IMR-90 (cell line): ENCODE measurements at regions not wholly inside any gene's neighbourhood (a gene's known extent, or its start where the extent isn't known, plus 50 kb on each side); places are given as distances from the start of the nearest gene placed in this dataset.

Experiments
- ATAC-seq: fragments of 200-7000 bp; cut with Tn5 transposase; 2 replicates; pipeline ENCODE4 v1.9.1; 2020; ENCODE audit warnings: low read depth, mild to moderate bottlenecking, moderate library complexity
- BruUV-seq: library from RNA; stranded (reverse); fragments of 400-500 nt; replicated peaks from 2 replicates; lab custom pipeline; 2021; lab: Mats Ljungman, UMichigan
- CTCF ChIA-PET: fragments of 300-600 bp; formaldehyde crosslinking; extraction: SDS; loops from one replicate; lab custom pipeline; 2021; ENCODE audit warnings: antibody characterized with exemption; lab: Yijun Ruan, JAX
- POLR2A ChIA-PET: fragments of 300-600 bp; sonication (Branson Sonifier 250); formaldehyde crosslinking; loops from one replicate; lab custom pipeline; 2022; ENCODE audit warnings: antibody characterized with exemption; ENCODE audit not compliant: unreplicated experiment; lab: Charles Lee
- DNase-seq: peaks from one replicate; pipeline ENCODE4 v3.0.0; 2013
- H2AFZ ChIP-seq: replicated peaks from 2 replicates; pipeline ENCODE3; 2013; ENCODE audit warnings: low read length, mild to moderate bottlenecking; ENCODE audit not compliant: poor library complexity
- H2AK5ac ChIP-seq: 2 replicates; pipeline ENCODE4 v1.6.1; 2013; ENCODE audit warnings: low read depth, low read length, inconsistent platforms
- H2AK9ac ChIP-seq: replicated peaks from 2 replicates; pipeline ENCODE3; 2013; ENCODE audit warnings: mild to moderate bottlenecking, low read depth, low read length, moderate library complexity; ENCODE audit not compliant: poor library complexity
- H2BK120ac ChIP-seq: 2 replicates; pipeline ENCODE4 v1.6.1; 2013; ENCODE audit warnings: low read depth, low read length, inconsistent platforms
- H2BK15ac ChIP-seq: 3 replicates; pipeline ENCODE4 v1.6.1; 2013; ENCODE audit warnings: low read depth, low read length, inconsistent platforms
- H2BK20ac ChIP-seq: 2 replicates; pipeline ENCODE4 v1.6.1; 2013; ENCODE audit warnings: low read depth, mild to moderate bottlenecking, inconsistent platforms, low read length, moderate library complexity
- H2BK5ac ChIP-seq: 2 replicates; pipeline ENCODE4 v1.6.1; 2013; ENCODE audit warnings: mild to moderate bottlenecking, low read depth, low read length, inconsistent platforms; ENCODE audit not compliant: poor library complexity, severe bottlenecking
- H3K14ac ChIP-seq: replicated peaks from 2 replicates; pipeline ENCODE4 v1.6.1; 2013; ENCODE audit warnings: low read depth, low read length, inconsistent platforms
- H3K18ac ChIP-seq: 2 replicates; pipeline ENCODE4 v1.6.1; 2013; ENCODE audit warnings: low read depth, low read length, control low read depth
- H3K23ac ChIP-seq: 2 replicates; pipeline ENCODE4 v1.6.1; 2013; ENCODE audit warnings: low read depth, low read length, inconsistent platforms
- H3K27ac ChIP-seq: 2 replicates; pipeline ENCODE4 v1.5.1; 2013; ENCODE audit warnings: mild to moderate bottlenecking, control low read depth, low read length; ENCODE audit not compliant: insufficient read depth
- H3K27me3 ChIP-seq: 2 replicates; pipeline ENCODE4 v1.6.1; 2013; ENCODE audit warnings: low read length; ENCODE audit not compliant: control insufficient read depth, insufficient read depth
- H3K36me3 ChIP-seq: 2 replicates; pipeline ENCODE4 v1.6.1; 2013; ENCODE audit warnings: low read length, mixed read lengths; ENCODE audit not compliant: control insufficient read depth, insufficient read depth
- H3K4ac ChIP-seq: 2 replicates; pipeline ENCODE4 v1.6.1; 2013; ENCODE audit warnings: low read depth, low read length, inconsistent platforms
- H3K4me1 ChIP-seq: 2 replicates; pipeline ENCODE4 v1.6.1; 2013; ENCODE audit warnings: low read length, mixed read lengths; ENCODE audit not compliant: control insufficient read depth, insufficient read depth
- H3K4me2 ChIP-seq: 2 replicates; pipeline ENCODE4 v1.6.1; 2013; ENCODE audit warnings: low read depth, mild to moderate bottlenecking, control low read depth, low read length, moderate library complexity
- H3K4me3 ChIP-seq: 2 replicates; pipeline ENCODE4 v1.5.1; 2013; ENCODE audit warnings: low read depth, mild to moderate bottlenecking, control low read depth, low read length, moderate library complexity; ENCODE audit not compliant: insufficient read depth
- H3K56ac ChIP-seq: 2 replicates; pipeline ENCODE4 v1.6.1; 2013; ENCODE audit warnings: low read length, inconsistent platforms; ENCODE audit not compliant: insufficient read depth; ENCODE audit errors: extremely low read depth
- H3K79me1 ChIP-seq, 2 experiments: 2 replicates each; pipeline ENCODE4 v1.6.1; 2013; ENCODE audit warnings: low read length in 2 of 2, inconsistent platforms in 1 of 2, low read depth in 1 of 2
- H3K9ac ChIP-seq: 2 replicates; pipeline ENCODE4 v1.6.1; 2013; ENCODE audit warnings: low read depth, low read length, control low read depth
- H3K9me1 ChIP-seq: 2 replicates; pipeline ENCODE4 v1.6.1; 2013; ENCODE audit warnings: low read length, inconsistent platforms; ENCODE audit not compliant: insufficient read depth
- H3K9me3 ChIP-seq: 2 replicates; pipeline ENCODE4 v1.6.1; 2013; ENCODE audit warnings: low read length; ENCODE audit not compliant: control insufficient read depth, insufficient read depth
- H4K20me1 ChIP-seq: 2 replicates; pipeline ENCODE4 v1.6.1; 2013; ENCODE audit warnings: low read length, inconsistent platforms; ENCODE audit not compliant: insufficient read depth
- H4K5ac ChIP-seq: 2 replicates; pipeline ENCODE4 v1.6.1; 2013; ENCODE audit warnings: mild to moderate bottlenecking, low read depth, low read length, control low read depth
- H4K8ac ChIP-seq, 2 experiments: 2 replicates each; pipeline ENCODE4 v1.6.1; 2013; ENCODE audit warnings: low read depth in 2 of 2, low read length in 2 of 2, control low read depth in 1 of 2, inconsistent platforms in 1 of 2
- H4K91ac ChIP-seq: 2 replicates; pipeline ENCODE4 v1.6.1; 2013; ENCODE audit warnings: low read depth, low read length, inconsistent platforms; ENCODE audit not compliant: insufficient read depth
- BHLHE40 ChIP-seq: fragments of 150-350 bp; IDR thresholded peaks from 2 replicates; pipeline ENCODE4 v1.6.1; 2016; ENCODE audit warnings: mild to moderate bottlenecking, low read depth, low read length
- CEBPB ChIP-seq: IDR thresholded peaks from 2 replicates; pipeline ENCODE4 v1.6.1; 2012; ENCODE audit warnings: low read depth, low read length, improper control_type of control experiment
- CHD1 ChIP-seq: IDR thresholded peaks from 2 replicates; pipeline ENCODE4 v1.6.1; 2012; ENCODE audit warnings: low read depth, low read length, improper control_type of control experiment
- CTCF ChIP-seq: conservative IDR thresholded peaks from 2 replicates; pipeline ENCODE4 v1.5.1; 2012; ENCODE audit warnings: mild to moderate bottlenecking, low read depth, low read length, improper control_type of control experiment
- FOS ChIP-seq: fragments of 150-350 bp; IDR thresholded peaks from 2 replicates; pipeline ENCODE4 v1.6.1; 2016; ENCODE audit warnings: low read depth, low read length
- MAFK ChIP-seq: IDR thresholded peaks from 2 replicates; pipeline ENCODE4 v1.6.1; 2012; ENCODE audit warnings: low read depth, low read length, improper control_type of control experiment
- MAZ ChIP-seq: IDR thresholded peaks from 2 replicates; pipeline ENCODE4 v1.6.1; 2012; ENCODE audit warnings: low read depth, mild to moderate bottlenecking, low read length, improper control_type of control experiment, moderate library complexity, borderline replicate concordance
- MXI1 ChIP-seq: IDR thresholded peaks from 2 replicates; pipeline ENCODE4 v1.6.1; 2012; ENCODE audit warnings: low read depth, mild to moderate bottlenecking, low read length, moderate library complexity, borderline replicate concordance
- NFE2L2 ChIP-seq: fragments of 150-350 bp; IDR thresholded peaks from 2 replicates; pipeline ENCODE4 v1.6.1; 2016; ENCODE audit warnings: low read depth, mild to moderate bottlenecking, low read length
- POLR2A ChIP-seq: IDR thresholded peaks from 2 replicates; pipeline ENCODE4 v1.6.1; 2012; ENCODE audit warnings: mild to moderate bottlenecking, low read depth, low read length
- RAD21 ChIP-seq: IDR thresholded peaks from 2 replicates; pipeline ENCODE4 v1.6.1; 2012; ENCODE audit warnings: low read length, improper control_type of control experiment
- RCOR1 ChIP-seq: IDR thresholded peaks from 2 replicates; pipeline ENCODE4 v1.6.1; 2012; ENCODE audit warnings: mild to moderate bottlenecking, low read length, improper control_type of control experiment; ENCODE audit not compliant: insufficient replicate concordance
- RFX5 ChIP-seq: IDR thresholded peaks from 2 replicates; pipeline ENCODE4 v1.8.0; 2012; ENCODE audit warnings: low read depth, mild to moderate bottlenecking, low read length, moderate library complexity
- SMC3 ChIP-seq: fragments of 150-350 bp; IDR thresholded peaks from 2 replicates; pipeline ENCODE4 v1.6.1; 2016; ENCODE audit warnings: low read depth, mild to moderate bottlenecking, antibody characterized with exemption, low read length, moderate library complexity
- WGBS, 2 experiments: methylation state at CpG; one replicate each; pipeline versions ENCODE4 v1.1.5 to v1.1.7; 2013; ENCODE audit warnings: missing lambda C conversion rate in 2 of 2; ENCODE audit not compliant: insufficient read length in 1 of 2; ENCODE audit errors: extremely low coverage in 2 of 2; 5-methylcytosine and 5-hydroxymethylcytosine counted together
- dilution Hi-C: fragments of 300-500 bp; cut with HindIII; formaldehyde crosslinking; loops from one replicate; pipeline ENCODE4 v1.14.3; 2018; ENCODE audit warnings: low sequenced_read_pairs; ENCODE audit not compliant: unreplicated experiment
- in situ Hi-C: fragments of 300-500 bp; cut with MboI; formaldehyde crosslinking; loops from 3 replicates; pipeline ENCODE4 v1.14.3; 2019; ENCODE audit warnings: low sequenced_read_pairs, inconsistent platforms, mixed read lengths
- intact Hi-C: fragments of 100-400 bp; cut with micrococcal nuclease; formaldehyde crosslinking; loops from 2 replicates; pipeline ENCODE4 v1.10.0; 2022
- TF ChIP-seq, protein P1 (sequence below): fragments of 150-350 bp; IDR thresholded peaks from 2 replicates; pipeline ENCODE4 v1.6.1; 2016; ENCODE audit warnings: low read depth, mild to moderate bottlenecking, low read length, moderate library complexity, borderline replicate concordance
- TF ChIP-seq, protein P2 (sequence below): fragments of 150-350 bp; IDR thresholded peaks from 2 replicates; pipeline ENCODE4 v1.6.1; 2017; ENCODE audit warnings: mild to moderate bottlenecking, antibody characterized with exemption, low read length, low read depth

GRCh38 chr7:13009517-13009916 lies 322.1 kb downstream of the ARL4A start:
- intact Hi-C loops: no loop called here
- CTCF ChIA-PET: interaction anchor here (0.6 kb wide), 1 partner anchor 1149 kb away, joined by 3 read pairs; no protein-coding TSS in a partner anchor
- no TSS peak for BruUV-seq

More at GRCh38 chr7:13009517-13009916, 322.1 kb downstream of the ARL4A start:
- H3K14ac ChIP-seq: no peak overlapping the region
- H3K23ac ChIP-seq: no peak overlapping the region
- in situ Hi-C loops: no loop called here
- no peak overlapping the region for H4K8ac ChIP-seq
- no peak overlapping the region for H3K27ac ChIP-seq
- no peaks in the 10 kb centered on the region; the same call in 1 of the 2 replicates for H3K27me3 ChIP-seq
- no peak overlapping the region for H2AK5ac ChIP-seq
- ATAC-seq: no peak
- WGBS, 2 experiments: no CpG with 5 or more reads among the region's 3 CpGs
- H3K4me3 ChIP-seq: no peak overlapping the region
- no peak overlapping the region for H3K9ac ChIP-seq
- H3K4me1 ChIP-seq: no peaks in the 10 kb centered on the region
- H2BK20ac ChIP-seq: no peak overlapping the region
- no peak overlapping the region for H2BK120ac ChIP-seq
- H4K91ac ChIP-seq: no peak overlapping the region
- H3K4ac ChIP-seq: no peak overlapping the region
- no peaks in the 10 kb centered on the region for H3K9me3 ChIP-seq
- H4K5ac ChIP-seq: no peak overlapping the region
- dilution Hi-C loops: no loop called here
- H4K20me1 ChIP-seq: no peaks in the 10 kb centered on the region
- no peak for TF ChIP-seq CTCF
- no peak for TF ChIP-seq RCOR1
- no peak for TF ChIP-seq SMC3
- no peak for TF ChIP-seq MAZ
- no peak for TF ChIP-seq BHLHE40
- no peak for TF ChIP-seq POLR2A
- TF ChIP-seq CEBPB: no peak
- TF ChIP-seq RFX5: no peak
- TF ChIP-seq, protein P1, sequence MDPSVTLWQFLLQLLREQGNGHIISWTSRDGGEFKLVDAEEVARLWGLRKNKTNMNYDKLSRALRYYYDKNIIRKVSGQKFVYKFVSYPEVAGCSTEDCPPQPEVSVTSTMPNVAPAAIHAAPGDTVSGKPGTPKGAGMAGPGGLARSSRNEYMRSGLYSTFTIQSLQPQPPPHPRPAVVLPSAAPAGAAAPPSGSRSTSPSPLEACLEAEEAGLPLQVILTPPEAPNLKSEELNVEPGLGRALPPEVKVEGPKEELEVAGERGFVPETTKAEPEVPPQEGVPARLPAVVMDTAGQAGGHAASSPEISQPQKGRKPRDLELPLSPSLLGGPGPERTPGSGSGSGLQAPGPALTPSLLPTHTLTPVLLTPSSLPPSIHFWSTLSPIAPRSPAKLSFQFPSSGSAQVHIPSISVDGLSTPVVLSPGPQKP: no peak
- TF ChIP-seq CHD1: no peak
- no peak for TF ChIP-seq RAD21
- no peak for TF ChIP-seq MAFK
- no peak for TF ChIP-seq FOS
- TF ChIP-seq NFE2L2: no peak
- TF ChIP-seq, protein P2, sequence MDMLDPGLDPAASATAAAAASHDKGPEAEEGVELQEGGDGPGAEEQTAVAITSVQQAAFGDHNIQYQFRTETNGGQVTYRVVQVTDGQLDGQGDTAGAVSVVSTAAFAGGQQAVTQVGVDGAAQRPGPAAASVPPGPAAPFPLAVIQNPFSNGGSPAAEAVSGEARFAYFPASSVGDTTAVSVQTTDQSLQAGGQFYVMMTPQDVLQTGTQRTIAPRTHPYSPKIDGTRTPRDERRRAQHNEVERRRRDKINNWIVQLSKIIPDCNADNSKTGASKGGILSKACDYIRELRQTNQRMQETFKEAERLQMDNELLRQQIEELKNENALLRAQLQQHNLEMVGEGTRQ: no peak
- no peak for TF ChIP-seq MXI1
- H3K79me1 ChIP-seq: no peaks in the 10 kb centered on the region
- no peak overlapping the region for H2BK15ac ChIP-seq
- H3K18ac ChIP-seq: no peak overlapping the region
- H2AFZ ChIP-seq: no peak overlapping the region
- H3K4me2 ChIP-seq: no peak overlapping the region
- H2BK5ac ChIP-seq: no peak overlapping the region
- no peaks in the 10 kb centered on the region for H3K9me1 ChIP-seq
- H2AK9ac ChIP-seq: no peak overlapping the region
- no peaks in the 10 kb centered on the region for H3K36me3 ChIP-seq
- DNase-seq: no peak
- POLR2A ChIA-PET: no interaction called here
- H3K56ac ChIP-seq: no peak overlapping the region
